HG03342 (cell line): ENCODE measurements at regions not wholly inside any gene's neighbourhood (a gene's known extent, or its start where the extent isn't known, plus 50 kb on each side); places are given as distances from the start of the nearest gene placed in this dataset.
"Not testable (repeated sequence)": the region's sequence is repeated elsewhere in the genome, so short reads cannot be mapped to it uniquely, and the experiment has no call there.

Experiments used
- ATAC-seq: cut with Tn5 transposase; IDR thresholded peaks from one replicate; pipeline ENCODE4 v1.9.1; 2021; ENCODE audit warnings: mild to moderate bottlenecking, moderate library complexity; ENCODE audit not compliant: unreplicated experiment

GRCh38 chr21:6093419-6093818 lies 4428.0 kb upstream of the TPTE start:
- ATAC-seq = not testable (repeated sequence)

- not testable (repeated sequence) for ATAC-seq
Measured at GRCh38 chr21:6093870-6094269, 4427.5 kb upstream of the TPTE start.

DNA sequence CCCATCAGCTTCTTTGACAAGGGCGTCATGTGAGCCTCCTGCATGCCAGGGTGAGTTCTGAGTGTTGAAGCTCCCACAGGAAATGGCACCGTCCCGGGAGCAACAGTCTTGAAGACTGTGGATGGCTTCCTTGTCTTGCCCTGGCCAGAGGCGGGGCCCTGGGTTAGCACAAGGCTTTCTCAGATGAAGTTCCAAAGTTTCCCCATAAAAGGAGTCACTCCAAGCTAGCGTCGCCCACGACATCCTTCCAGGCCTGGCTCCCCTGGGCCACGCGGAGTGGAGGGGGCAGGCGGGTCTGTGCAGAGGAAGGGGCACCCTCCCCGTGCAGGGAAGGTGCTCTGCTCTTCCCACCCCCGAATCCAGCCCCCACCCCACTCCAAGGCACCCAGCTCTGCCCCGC lies 4426.1 kb upstream of the TPTE start:
- not testable (repeated sequence) for ATAC-seq

GRCh38 chr21:6096560-6097424 lies 4424.6 kb upstream of the TPTE start:
- ATAC-seq = not testable (repeated sequence)

- not testable (repeated sequence) for ATAC-seq
Measured at GRCh38 chr21:6097736-6098135, 4423.6 kb upstream of the TPTE start.

GRCh38 chr21:6098191-6098935 lies 4423.0 kb upstream of the TPTE start:
- not testable (repeated sequence) for ATAC-seq

DNA sequence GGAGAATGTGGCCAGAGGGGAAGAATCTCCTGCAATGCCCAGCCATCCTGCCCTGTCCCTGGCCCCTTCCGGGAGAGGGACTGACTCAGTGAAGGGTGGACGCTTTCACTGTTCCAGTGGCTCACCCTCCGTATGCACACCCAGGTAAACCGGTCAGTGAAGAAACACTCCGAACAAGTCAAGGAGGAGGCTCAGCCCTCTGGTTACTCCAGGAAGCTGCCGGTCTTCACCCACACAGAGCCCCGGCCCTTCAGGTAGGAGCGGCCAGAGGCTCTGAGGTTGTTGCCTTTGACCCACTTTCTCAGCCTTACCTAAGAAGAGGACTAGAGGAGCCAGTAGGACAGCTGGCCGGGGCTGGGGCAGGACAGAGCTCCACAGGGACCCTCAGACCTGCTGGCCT lies 4419.8 kb upstream of the TPTE start:
- not testable (repeated sequence) for ATAC-seq

- ATAC-seq = not testable (repeated sequence)
Measured at GRCh38 chr21:6104546-6104945, 4416.8 kb upstream of the TPTE start.

GRCh38 chr21:6106686-6107567 lies 4414.5 kb upstream of the TPTE start:
- not testable (repeated sequence) for ATAC-seq

- not testable (repeated sequence) for ATAC-seq
Measured at GRCh38 chr21:6108894-6109293, 4412.5 kb upstream of the TPTE start.

DNA sequence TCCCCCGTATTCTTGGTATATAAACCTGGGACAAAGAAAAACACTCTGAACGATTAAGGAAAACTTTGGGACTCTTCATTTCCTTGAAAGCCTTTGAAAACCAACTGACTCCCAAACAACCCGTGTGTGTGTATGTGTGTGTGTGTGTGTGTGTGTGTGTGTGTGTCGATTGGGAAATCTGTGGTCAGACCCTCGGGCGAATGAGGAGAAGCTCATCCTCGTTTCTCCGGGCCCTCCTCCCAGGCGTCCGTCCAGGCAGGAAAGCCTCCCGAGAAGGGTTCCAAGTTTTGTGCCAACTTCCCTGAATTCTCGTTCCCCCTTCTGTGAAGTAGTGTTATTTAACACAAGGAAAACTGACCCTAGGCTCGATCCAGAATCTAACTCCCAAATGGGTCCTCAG lies 4411.6 kb upstream of the TPTE start:
- ATAC-seq = not testable (repeated sequence)

- ATAC-seq = peak; percentile 70
Measured at GRCh38 chr21:6110716-6111343, 4410.6 kb upstream of the TPTE start.

- peak; percentile 16 for ATAC-seq
Measured at GRCh38 chr21:6111354-6111753, 4410.0 kb upstream of the TPTE start.

- not testable (repeated sequence) for ATAC-seq
Measured at GRCh38 chr21:6118336-6118735, 4403.0 kb upstream of the TPTE start.

GRCh38 chr21:6120863-6121262 lies 4400.5 kb upstream of the TPTE start:
- ATAC-seq = not testable (repeated sequence)

DNA sequence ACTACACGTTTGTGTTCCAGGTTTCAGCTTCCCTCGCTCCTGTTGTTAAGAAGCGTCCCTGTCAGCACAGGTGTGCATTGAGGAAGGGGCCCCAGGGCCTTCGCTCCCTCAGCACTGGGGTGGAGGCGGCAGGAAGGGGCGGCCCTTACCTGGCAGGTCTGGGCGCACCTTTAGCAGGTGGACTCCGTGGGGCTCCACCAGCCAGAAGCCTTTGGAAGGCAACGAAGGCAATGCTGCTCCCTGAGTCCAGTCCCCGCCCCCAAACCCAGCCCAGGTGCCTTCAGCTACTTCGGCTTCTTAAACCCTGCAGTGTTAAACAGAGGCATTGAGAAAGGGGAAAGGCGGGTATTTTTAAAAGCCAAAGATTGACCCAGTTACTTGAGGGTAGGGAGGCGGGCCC lies 4398.8 kb upstream of the TPTE start:
- ATAC-seq = not testable (repeated sequence)

DNA sequence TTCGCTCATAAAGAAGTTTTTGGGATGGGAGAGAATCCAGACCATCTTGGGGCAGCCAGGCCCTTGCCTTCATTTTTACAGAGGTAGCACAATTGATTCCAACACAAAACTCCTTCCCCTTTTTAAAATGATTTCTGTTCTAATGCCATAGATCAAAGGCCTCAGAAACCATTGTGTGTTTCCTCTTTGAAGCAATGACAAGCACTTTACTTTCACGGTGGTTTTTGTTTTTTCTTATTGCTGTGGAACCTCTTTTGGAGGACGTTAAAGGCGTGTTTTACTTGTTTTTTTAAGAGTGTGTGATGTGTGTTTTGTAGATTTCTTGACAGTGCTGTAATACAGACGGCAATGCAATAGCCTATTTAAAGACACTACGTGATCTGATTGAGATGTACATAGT lies 4398.2 kb upstream of the TPTE start:
- ATAC-seq = not testable (repeated sequence)

DNA sequence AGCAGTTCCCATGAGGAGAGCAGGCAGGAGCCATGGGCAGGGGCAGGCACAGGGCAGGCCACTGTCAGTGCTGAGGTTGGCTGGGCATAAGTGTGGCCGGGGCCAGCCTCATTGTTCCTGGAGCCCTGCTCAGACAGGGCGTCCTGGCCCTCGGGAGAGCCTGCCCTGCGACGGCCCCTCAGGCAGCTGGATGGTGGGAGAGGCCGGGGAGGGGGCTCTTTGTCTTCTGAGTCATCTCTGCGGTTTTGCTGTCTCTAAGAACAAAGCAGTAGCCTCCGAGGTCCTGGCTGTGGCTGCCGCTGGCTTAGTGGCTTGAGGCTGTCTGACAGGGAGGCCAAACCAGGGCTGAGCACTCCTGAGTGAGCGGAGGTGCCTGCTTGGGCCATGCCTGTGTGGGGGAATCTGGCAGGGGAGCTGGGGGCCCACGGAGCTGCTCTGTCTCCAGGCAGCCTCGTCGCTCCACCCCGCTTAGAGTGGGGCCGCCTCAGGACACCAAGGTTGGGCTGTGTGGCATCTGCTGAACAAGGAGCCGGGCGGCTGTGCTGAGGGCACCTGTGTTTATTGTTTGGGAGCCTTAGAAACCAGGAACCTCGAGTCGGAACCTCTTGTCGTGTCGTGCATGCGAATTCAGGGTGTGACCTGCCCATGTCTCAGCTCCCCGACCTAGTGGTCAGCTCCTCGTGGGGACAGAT lies 4395.7 kb upstream of the TPTE start:
- ATAC-seq = not testable (repeated sequence)

DNA sequence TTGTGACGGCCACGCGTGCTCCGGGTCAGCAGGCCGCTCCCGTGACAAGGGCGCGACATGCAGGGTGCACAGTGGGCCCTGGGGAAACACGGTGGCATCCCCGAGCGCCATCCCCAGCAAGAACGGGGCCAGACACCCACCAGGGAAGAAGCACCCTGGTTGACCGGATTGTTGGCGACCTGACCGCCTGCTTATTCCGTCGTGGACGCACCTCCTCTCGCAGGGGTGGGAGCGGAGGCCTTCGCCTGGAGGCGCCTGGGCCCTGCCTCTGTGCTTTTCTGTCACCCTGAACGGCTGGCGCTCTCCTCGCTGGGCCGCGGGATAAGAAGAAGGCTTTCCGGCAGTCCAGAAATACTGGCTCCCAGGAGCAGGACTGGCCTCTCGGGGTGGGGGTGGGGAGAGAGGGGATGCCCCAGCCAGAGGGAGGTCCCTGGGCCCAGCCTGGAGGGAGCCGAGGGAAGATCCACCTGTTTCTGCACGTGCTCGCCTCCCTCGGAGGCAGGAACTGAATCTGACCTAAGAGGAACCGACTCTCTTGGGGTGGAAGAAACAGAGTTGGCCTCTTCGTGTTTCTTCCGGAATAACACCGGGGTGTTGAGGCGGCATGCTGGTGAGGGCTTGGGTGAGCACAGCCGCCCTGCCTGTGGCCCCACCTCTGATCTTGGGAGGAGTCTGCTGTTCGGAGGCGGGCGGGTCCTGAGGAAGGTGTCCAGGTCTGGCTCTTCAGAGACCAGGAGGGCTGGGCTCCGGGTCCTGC lies 4394.2 kb upstream of the TPTE start:
- ATAC-seq = peak; percentile 66
